K562 (cell line): ENCODE measurements at regions not wholly inside any gene's neighbourhood (a gene's known extent, or its start where the extent isn't known, plus 50 kb on each side); places are given as distances from the start of the nearest gene placed in this dataset.

ENCODE experiments used
- ATAC-seq: fragments of 200-7000 bp; cut with Tn5 transposase; 3 replicates; pipeline ENCODE4 v1.9.1; 2020; ENCODE audit warnings: moderate library complexity
- BruUV-seq: library from RNA; stranded (reverse); fragments of 400-500 nt; replicated peaks from 2 replicates; lab custom pipeline; 2021; lab: Mats Ljungman, UMichigan
- CTCF ChIA-PET: fragments of 300-600 bp; formaldehyde crosslinking; extraction: SDS; loops from one replicate; lab custom pipeline; 2021; ENCODE audit warnings: low intra/inter-chr PET ratio; lab: Yijun Ruan, JAX
- POLR2A ChIA-PET: fragments of 300-600, 350-650 bp; sonication (Branson Sonifier 250); formaldehyde crosslinking; extraction: SDS; loops from one replicate; lab custom pipeline; 2021; ENCODE audit warnings: antibody characterized with exemption, inconsistent platforms; lab: Yijun Ruan, JAX
- DNase-seq, 4 experiments: peaks; one replicate each; pipeline versions ENCODE4 v3.0.0 to v3.0.0-alpha.2; 2011 to 2018; ENCODE audit warnings: low spot score in 3 of 4, mixed read lengths in 3 of 4; ENCODE audit errors: extremely low read depth in 1 of 4
- FAIRE-seq: peaks from 2 replicates; lab custom pipeline; 2011; peaks lifted over from hg19 to GRCh38; lab: Jason Lieb, UNC
- H2AFZ ChIP-seq: 2 replicates; pipeline ENCODE4 v1.6.0; 2011; ENCODE audit warnings: low read depth, low read length, control low read depth, inconsistent platforms
- H3K27ac ChIP-seq: fragments of 200-600 bp; 3 replicates; pipeline ENCODE4 v1.8.0; 2011; ENCODE audit warnings: low read depth, mild to moderate bottlenecking, control low read depth, inconsistent platforms, low read length, moderate library complexity, mixed read lengths; ENCODE audit errors: extremely low read depth
- H3K27me3 ChIP-seq, 2 experiments: fragments of 300-600 bp in 1 of 2; 2 replicates in 1 of 2; 3 replicates in 1 of 2; pipeline versions ENCODE4 v1.6.0 to v1.8.0; 2011; ENCODE audit warnings: inconsistent platforms in 2 of 2, low read length in 2 of 2, mild to moderate bottlenecking in 1 of 2, mixed read lengths in 1 of 2, moderate library complexity in 1 of 2; ENCODE audit not compliant: control insufficient read depth in 2 of 2, insufficient read depth in 2 of 2
- H3K36me3 ChIP-seq: fragments of 300-600 bp; 3 replicates; pipeline ENCODE4 v1.8.0; 2011; ENCODE audit warnings: mild to moderate bottlenecking, low read length, inconsistent platforms; ENCODE audit not compliant: control insufficient read depth, insufficient read depth
- H3K4me1 ChIP-seq, 2 experiments: fragments of 200-600 bp in 1 of 2; replicated peaks in 1 of 2; 2 replicates in 1 of 2; 3 replicates in 1 of 2; pipeline versions ENCODE4 v1.5.1 to v1.8.0; 2011; ENCODE audit warnings: inconsistent platforms in 2 of 2, low read length in 2 of 2, mild to moderate bottlenecking in 1 of 2, mixed read lengths in 1 of 2, moderate library complexity in 1 of 2; ENCODE audit not compliant: control insufficient read depth in 2 of 2, insufficient read depth in 2 of 2
- H3K4me2 ChIP-seq: 2 replicates; pipeline ENCODE4 v1.6.1; 2011; ENCODE audit warnings: low read length, control low read depth, inconsistent platforms, mixed read lengths; ENCODE audit not compliant: insufficient read depth
- H3K4me3 ChIP-seq: fragments of 200-600 bp; sonication (generic), shearing (Covaris generic); 2 replicates; pipeline ENCODE4 v1.5.1; 2016; ENCODE audit warnings: control low read depth, inconsistent platforms
- H3K79me2 ChIP-seq: fragments of 200-600 bp; 3 replicates; pipeline ENCODE4 v1.8.0; 2011; ENCODE audit warnings: low read length, inconsistent platforms; ENCODE audit not compliant: control insufficient read depth, insufficient read depth
- H3K9ac ChIP-seq, 2 experiments: 2 replicates each; pipeline versions ENCODE4 v1.6.0 to v1.6.1; 2011; ENCODE audit warnings: low read depth in 2 of 2, low read length in 2 of 2, control low read depth in 1 of 2, inconsistent platforms in 1 of 2, mild to moderate bottlenecking in 1 of 2, mixed read lengths in 1 of 2; ENCODE audit not compliant: insufficient read depth in 1 of 2
- H3K9me1 ChIP-seq: one replicate; pipeline ENCODE4 v1.6.0; 2011; ENCODE audit warnings: inconsistent platforms, mild to moderate bottlenecking, low read length, moderate library complexity; ENCODE audit not compliant: control insufficient read depth, insufficient read depth
- H3K9me3 ChIP-seq: replicated peaks from 2 replicates; pipeline ENCODE4 v1.5.1; 2011; ENCODE audit warnings: low read depth, low read length, inconsistent platforms; ENCODE audit not compliant: control insufficient read depth, insufficient read depth
- H4K20me1 ChIP-seq: replicated peaks from 2 replicates; pipeline ENCODE4 v1.6.1; 2011; ENCODE audit warnings: low read length, inconsistent platforms, mixed read lengths; ENCODE audit not compliant: control insufficient read depth, insufficient read depth
- BACH1 ChIP-seq: fragments of 200-800 bp; sonication (Bioruptor generic); IDR thresholded peaks from 2 replicates; pipeline ENCODE4 v1.6.1; 2016; ENCODE audit warnings: missing genetic modification characterization, missing compliant biosample characterization
- FOXP4 ChIP-seq: sonication (generic); formaldehyde crosslinking; IDR thresholded peaks from 2 replicates; pipeline ENCODE4 v1.8.0; 2022; ENCODE audit warnings: mild to moderate bottlenecking, missing genetic modification reagents, borderline replicate concordance
- HBP1 ChIP-seq: fragments of 450-650 bp; formaldehyde crosslinking; IDR thresholded peaks from 2 replicates; pipeline ENCODE4 v1.4.0; 2022; ENCODE audit warnings: missing genetic modification characterization
- HIVEP1 ChIP-seq: fragments of 250-450 bp; sonication (Bioruptor Pico); IDR thresholded peaks from 2 replicates; pipeline ENCODE4 v1.4.0; 2020; ENCODE audit warnings: mild to moderate bottlenecking
- HNRNPUL1 ChIP-seq: fragments of 200-400 bp; formaldehyde crosslinking; IDR thresholded peaks from 2 replicates; pipeline ENCODE4 v1.6.1; 2017; ENCODE audit warnings: low read length
- SMARCA5 ChIP-seq: fragments of 450-650 bp; IDR thresholded peaks from 2 replicates; pipeline ENCODE4 v1.6.1; 2016
- ZNF175 ChIP-seq: fragments of 200-800 bp; sonication (Bioruptor generic); IDR thresholded peaks from 2 replicates; pipeline ENCODE4 v1.6.1; 2016; ENCODE audit warnings: low read depth, mild to moderate bottlenecking, missing genetic modification characterization, missing compliant biosample characterization
- ZNF436 ChIP-seq: fragments of 250-450, 450-650 bp; sonication (Bioruptor Pico); formaldehyde crosslinking; IDR thresholded peaks from 2 replicates; pipeline ENCODE4 v1.7.0; 2020; ENCODE audit warnings: mild to moderate bottlenecking
- WGBS: fragments of 100-300 bp; shearing (Covaris generic); methylation state at CpG from one replicate; pipeline ENCODE4 v1.1.6; 2016; ENCODE audit warnings: low coverage, mixed read lengths; ENCODE audit not compliant: insufficient coverage; ENCODE audit errors: missing lambda C conversion rate; 5-methylcytosine and 5-hydroxymethylcytosine counted together
- in situ Hi-C: fragments of 300-500 bp; cut with MboI; formaldehyde crosslinking; loops from 4 replicates; pipeline ENCODE4 v1.15.0; 2018; ENCODE audit warnings: inconsistent platforms, mixed read lengths
- intact Hi-C: fragments of 100-400 bp; cut with micrococcal nuclease; formaldehyde crosslinking; loops from 2 replicates; pipeline ENCODE4 v1.14.2; 2022

- no TSS peak for BruUV-seq
These were observed 80.0 kb upstream of the NTRK2 start for GRCh38 chr9:84589542-84589941.

GRCh38 chr9:84590706-84591105, 78.8 kb upstream of the NTRK2 start:
- Histone ChIP-seq H2AFZ (no peak overlapping the region), H3K4me3 (no peak overlapping the region), H3K9ac (no peak overlapping the region), H3K27ac (no peak overlapping the region), H3K9me3 (no peaks in the 10 kb centered on the region), H3K27me3 (no peaks in the 10 kb centered on the region), H4K20me1 (no peaks in the 10 kb centered on the region), H3K79me2 (no peaks in the 10 kb centered on the region), H3K9me1 (no peaks in the 10 kb centered on the region), H3K36me3 (no peaks in the 10 kb centered on the region), H3K4me2 (no peak overlapping the region), H3K4me1 (no peaks in the 10 kb centered on the region)
- 0% methylated on average over 1 of the region's 4 CpGs for WGBS
- in situ Hi-C loops (no loop called here), intact Hi-C loops (no loop called here)
- DNase-seq (no peak), ATAC-seq (no peak), FAIRE-seq (no peak)
- CTCF ChIA-PET, result no interaction called here
- no TSS peak for BruUV-seq
- TF ChIP-seq FOXP4 (no peak), SMARCA5 (no peak), HNRNPUL1 (no peak), HBP1 (CRISPR knock-in tag) (no peak), ZNF175 (no peak), HIVEP1 (CRISPR knock-in tag) (no peak), BACH1 (tag) (no peak)
- POLR2A ChIA-PET, result no interaction called here

More at GRCh38 chr9:84589542-84589941, 80.0 kb upstream of the NTRK2 start:
- Histone ChIP-seq H3K4me3 (no peak overlapping the region), H3K4me2 (no peak overlapping the region), H3K36me3 (no peaks in the 10 kb centered on the region), H3K79me2 (no peaks in the 10 kb centered on the region), H2AFZ (no peak overlapping the region), H3K27me3 (no peaks in the 10 kb centered on the region), H3K27ac (no peak overlapping the region), H3K9ac (no peak overlapping the region)
- CTCF ChIA-PET, result no interaction called here
- intact Hi-C loops, result no loop called here
- in situ Hi-C loops, result no loop called here
- ATAC-seq, result no peak
- TF ChIP-seq ZNF436 (CRISPR knock-in tag), result no peak
- TF ChIP-seq, all 486 proteins: peak for 0
- Histone ChIP-seq H4K20me1 (no peaks in the 10 kb centered on the region), H3K9me3 (no peaks in the 10 kb centered on the region), H3K9me1 (no peaks in the 10 kb centered on the region), H3K4me1 (no peaks in the 10 kb centered on the region)
- 0% methylated on average over 1 of the region's 1 CpG for WGBS
- POLR2A ChIA-PET, result no interaction called here
- no peak for FAIRE-seq
- no peak for DNase-seq
